ENCODE measurements at regions not wholly inside any gene's neighbourhood (a gene's known extent, or its start where the extent isn't known, plus 50 kb on each side); places are given as distances from the start of the nearest gene placed in this dataset.

DNA sequence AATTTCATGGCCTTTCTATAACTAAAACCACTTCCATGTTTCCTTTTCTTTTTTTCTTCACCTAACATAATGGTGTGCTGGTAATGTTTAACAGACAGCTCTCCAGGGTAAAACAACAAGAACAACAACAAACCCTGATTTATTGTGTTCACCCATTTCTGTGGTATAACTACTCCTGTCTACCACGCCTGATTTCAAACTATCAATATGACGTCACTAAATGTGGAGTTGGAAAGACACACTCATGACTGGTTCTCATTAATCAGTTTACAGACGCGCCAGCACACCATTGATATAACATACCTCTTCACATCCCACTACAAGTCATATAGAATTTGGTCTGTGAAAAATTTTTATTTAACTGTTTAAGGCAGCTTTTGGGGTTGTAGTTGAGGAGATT lies 142.9 kb downstream of the ARRDC3 start:
- H3K4me3 ChIP-seq (ENCODE audit: low read depth, low read length) = no peak overlapping the region
- POLR2A ChIA-PET = no interaction called here
- no peak for DNase-seq (ENCODE audit: low read depth, low spot score)
- TF ChIP-seq, protein P1, sequence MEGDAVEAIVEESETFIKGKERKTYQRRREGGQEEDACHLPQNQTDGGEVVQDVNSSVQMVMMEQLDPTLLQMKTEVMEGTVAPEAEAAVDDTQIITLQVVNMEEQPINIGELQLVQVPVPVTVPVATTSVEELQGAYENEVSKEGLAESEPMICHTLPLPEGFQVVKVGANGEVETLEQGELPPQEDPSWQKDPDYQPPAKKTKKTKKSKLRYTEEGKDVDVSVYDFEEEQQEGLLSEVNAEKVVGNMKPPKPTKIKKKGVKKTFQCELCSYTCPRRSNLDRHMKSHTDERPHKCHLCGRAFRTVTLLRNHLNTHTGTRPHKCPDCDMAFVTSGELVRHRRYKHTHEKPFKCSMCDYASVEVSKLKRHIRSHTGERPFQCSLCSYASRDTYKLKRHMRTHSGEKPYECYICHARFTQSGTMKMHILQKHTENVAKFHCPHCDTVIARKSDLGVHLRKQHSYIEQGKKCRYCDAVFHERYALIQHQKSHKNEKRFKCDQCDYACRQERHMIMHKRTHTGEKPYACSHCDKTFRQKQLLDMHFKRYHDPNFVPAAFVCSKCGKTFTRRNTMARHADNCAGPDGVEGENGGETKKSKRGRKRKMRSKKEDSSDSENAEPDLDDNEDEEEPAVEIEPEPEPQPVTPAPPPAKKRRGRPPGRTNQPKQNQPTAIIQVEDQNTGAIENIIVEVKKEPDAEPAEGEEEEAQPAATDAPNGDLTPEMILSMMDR (IDR thresholded peaks at IDR 0.05; ENCODE audit: insufficient read depth, low read length, missing control alignments) = no peak
- CTCF ChIA-PET = interaction anchor here (1.2 kb wide), 1 partner anchor 130 kb away, joined by 3 read pairs; no protein-coding TSS in a partner anchor

DNA sequence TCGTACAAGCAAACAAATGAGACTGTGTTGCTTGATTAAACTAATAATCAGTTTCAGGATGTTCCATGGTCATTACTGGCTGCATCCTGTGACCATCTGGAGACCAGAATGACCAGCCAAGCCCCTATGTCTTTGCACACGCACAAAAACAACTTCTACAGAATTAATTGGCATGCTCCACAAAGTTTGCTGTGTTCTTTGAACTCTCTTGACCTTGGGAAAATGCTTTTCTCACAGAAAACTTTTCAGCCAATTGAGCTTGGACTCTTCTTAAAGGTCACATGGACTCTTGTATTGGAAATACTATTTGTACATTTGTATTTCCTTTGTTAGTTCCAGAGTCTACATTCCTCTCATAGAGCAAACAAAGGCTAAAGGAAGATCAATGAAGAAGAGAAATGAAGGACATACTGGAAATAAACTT lies 147.8 kb downstream of the ARRDC3 start:
- TF ChIP-seq, protein P1 (IDR thresholded peaks at IDR 0.05; ENCODE audit: insufficient read depth, low read length, missing control alignments) = no peak
- CTCF ChIA-PET = interaction anchor here (0.9 to 2.8 kb wide), 2 partner anchors 16 to 150 kb away, joined by 3 to 9 read pairs; no protein-coding TSS in a partner anchor
- DNase-seq (ENCODE audit: low read depth, low spot score) = no peak
- POLR2A ChIA-PET = no interaction called here
- no peak overlapping the region for H3K4me3 ChIP-seq (ENCODE audit: low read depth, low read length)

DNA sequence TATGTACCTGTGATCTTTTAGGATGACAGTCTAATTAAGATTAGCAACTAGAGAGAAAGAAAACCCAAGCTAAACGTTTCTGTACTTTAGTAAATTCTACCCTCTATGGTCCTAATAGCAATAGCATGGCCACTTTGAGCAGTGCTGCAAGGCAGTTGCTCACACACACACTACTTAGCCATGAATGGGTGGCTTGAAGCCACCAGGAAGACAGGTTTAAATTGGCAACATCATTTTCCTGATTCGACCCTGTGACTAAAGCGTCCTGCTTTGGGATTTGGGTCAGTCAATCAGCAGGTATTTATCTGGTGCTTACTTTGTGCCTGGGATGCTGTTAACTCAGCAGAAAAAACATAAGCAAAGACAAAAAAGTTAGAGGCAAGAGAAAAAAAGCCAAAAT lies 150.6 kb downstream of the ARRDC3 start:
- no peak overlapping the region for H3K4me3 ChIP-seq (ENCODE audit: low read depth, low read length)
- ChIA-PET POLR2A (no interaction called here), CTCF (interaction anchor here (1.0 to 2.8 kb wide), 3 partner anchors 10 to 152 kb away, joined by 3 to 10 read pairs (median 9); no protein-coding TSS in a partner anchor)
- DNase-seq (ENCODE audit: low read depth, low spot score) = no peak
- TF ChIP-seq, protein P1 (IDR thresholded peaks at IDR 0.05; ENCODE audit: insufficient read depth, low read length, missing control alignments) = no peak

DNA sequence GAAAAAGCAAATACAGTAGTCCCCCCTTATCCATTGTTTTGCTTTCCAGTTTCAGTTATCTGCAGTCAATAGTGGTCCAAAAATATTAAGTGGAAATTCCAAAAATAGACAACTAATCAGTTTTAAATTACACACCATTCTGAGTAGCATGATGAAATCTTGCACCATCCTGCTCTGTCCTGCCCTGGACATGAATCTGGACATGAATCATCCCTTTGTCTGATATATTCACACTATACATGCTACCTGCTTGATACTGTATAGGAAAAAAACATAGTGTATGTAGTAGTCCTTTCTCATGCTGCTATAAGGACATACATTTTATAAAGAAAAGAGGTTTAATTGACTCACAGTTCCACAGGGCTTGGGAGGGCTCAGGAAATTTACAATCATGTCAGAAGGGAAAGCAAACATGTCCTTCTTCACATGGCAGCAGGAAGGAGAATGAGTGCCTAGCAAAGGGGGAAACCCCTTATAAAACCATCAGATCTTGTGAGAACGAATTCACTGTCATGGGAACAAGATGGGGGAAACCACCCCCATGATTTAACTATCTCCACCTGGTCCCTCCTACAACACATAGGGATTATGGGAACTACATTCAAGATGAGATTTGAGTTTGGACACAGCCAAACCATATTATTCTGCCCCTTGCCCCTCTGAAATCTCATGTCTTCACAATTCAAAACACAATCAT lies 153.9 kb downstream of the ARRDC3 start:
- CTCF ChIA-PET = interaction anchor here (1.3 to 3.7 kb wide), 3 partner anchors 9 to 156 kb away, joined by 4 to 28 read pairs (median 4); no protein-coding TSS in a partner anchor
- no peak for DNase-seq (ENCODE audit: low read depth, low spot score)
- POLR2A ChIA-PET = no interaction called here
- no peak overlapping the region for H3K4me3 ChIP-seq (ENCODE audit: low read depth, low read length)
- TF ChIP-seq, protein P1 (IDR thresholded peaks at IDR 0.05; ENCODE audit: insufficient read depth, low read length, missing control alignments) = no peak

DNA sequence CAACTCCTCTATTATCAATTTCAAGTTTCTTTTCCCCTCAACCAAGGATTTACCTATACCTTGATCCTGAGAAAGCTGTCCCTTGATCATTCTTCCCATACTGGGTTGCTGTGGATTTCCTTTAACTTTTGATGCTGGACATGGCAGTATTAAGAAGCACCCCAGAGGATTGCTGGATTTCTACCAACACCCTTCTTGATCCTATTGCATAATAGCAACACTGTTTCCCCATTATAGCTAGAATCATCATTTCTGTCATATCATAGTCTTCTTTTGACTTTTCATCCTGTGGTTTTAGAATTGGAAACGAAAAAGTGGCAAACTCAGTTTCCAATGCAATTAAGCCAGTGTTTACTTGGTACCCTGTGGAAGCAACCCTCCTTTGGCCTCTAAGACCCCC lies 154.9 kb downstream of the ARRDC3 start:
- no peak overlapping the region for H3K4me3 ChIP-seq (ENCODE audit: low read depth, low read length)
- POLR2A ChIA-PET = no interaction called here
- CTCF ChIA-PET = interaction anchor here (1.3 to 3.7 kb wide), 2 partner anchors 8 to 157 kb away, joined by 4 to 28 read pairs; no protein-coding TSS in a partner anchor
- no peak for DNase-seq (ENCODE audit: low read depth, low spot score)
- TF ChIP-seq, protein P1 (IDR thresholded peaks at IDR 0.05; ENCODE audit: insufficient read depth, low read length, missing control alignments) = no peak

DNA sequence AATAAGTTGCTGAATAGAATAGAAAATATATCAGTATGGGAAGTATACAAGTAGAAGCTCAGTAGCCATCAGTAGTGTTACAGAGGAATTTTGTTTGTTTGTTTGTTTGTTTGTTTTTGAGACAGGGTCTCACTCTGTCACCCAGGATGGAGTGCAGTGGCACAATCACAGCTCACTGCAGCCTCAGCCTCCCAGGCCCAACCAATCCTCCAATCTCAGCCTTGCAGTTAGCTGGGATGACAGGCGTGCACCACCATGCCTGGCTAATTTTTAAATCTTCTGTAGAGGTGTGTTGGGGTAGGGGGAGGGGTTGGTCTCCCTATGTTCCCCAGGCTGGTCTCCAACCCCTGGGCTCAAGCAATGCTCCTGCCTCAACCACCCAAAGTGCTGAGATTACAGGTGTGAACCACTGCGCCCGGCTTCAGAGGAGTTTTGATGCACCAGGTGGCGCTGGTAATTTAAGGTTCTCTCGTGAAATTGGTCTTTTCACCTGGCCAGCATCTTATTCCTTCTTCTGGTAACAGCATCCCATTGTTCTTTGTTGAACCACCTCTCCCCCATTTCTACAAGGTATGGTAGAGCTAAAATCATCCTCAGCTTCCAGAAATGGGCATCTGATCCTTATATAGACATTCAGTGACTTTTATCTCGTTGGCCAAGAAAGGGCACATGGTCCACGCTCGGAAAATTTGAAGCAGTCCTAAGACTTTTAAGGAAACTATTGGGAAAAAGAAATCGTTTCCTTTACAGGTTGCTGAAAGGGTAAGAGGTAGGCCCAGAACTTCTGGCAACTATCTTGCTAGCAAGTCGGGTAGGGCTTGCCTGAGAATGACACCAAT lies 157.1 kb downstream of the ARRDC3 start:
- CTCF ChIA-PET = interaction anchor here (1.1 to 3.7 kb wide), 3 partner anchors 9 to 193 kb away, joined by 3 to 28 read pairs (median 3); no protein-coding TSS in a partner anchor
- H3K4me3 ChIP-seq (ENCODE audit: low read depth, low read length) = no peak overlapping the region
- no peak for DNase-seq (ENCODE audit: low read depth, low spot score)
- POLR2A ChIA-PET = no interaction called here
- TF ChIP-seq, protein P1 (IDR thresholded peaks at IDR 0.05; ENCODE audit: insufficient read depth, low read length, missing control alignments) = no peak
